HCT116 (cell line): ENCODE measurements at regions not wholly inside any gene's neighbourhood (a gene's known extent, or its start where the extent isn't known, plus 50 kb on each side); places are given as distances from the start of the nearest gene placed in this dataset.
A peak's percentile ranks its signal among the peaks of the same experiment; 100 is the strongest.

Source experiments
- ATAC-seq: fragments of 200-7000 bp; cut with Tn5 transposase; 2 replicates; pipeline ENCODE4 v1.9.1; 2020; ENCODE audit warnings: mild to moderate bottlenecking, moderate library complexity
- BruUV-seq: library from RNA; stranded (reverse); fragments of 400-500 nt; replicated peaks from 2 replicates; lab custom pipeline; 2021; lab: Mats Ljungman, UMichigan
- CTCF ChIA-PET: fragments of 300-600 bp; sonication (Branson Sonifier 250); formaldehyde crosslinking; loops from one replicate; lab custom pipeline; 2021; ENCODE audit warnings: antibody characterized with exemption; lab: Charles Lee
- POLR2A ChIA-PET: fragments of 300-600, 350-600 bp; sonication (Branson Sonifier 250); formaldehyde crosslinking; loops from one replicate; lab custom pipeline; 2021; ENCODE audit warnings: antibody characterized with exemption; lab: Charles Lee
- RAD21 ChIA-PET, 2 experiments: fragments of 300-600 bp; sonication (Branson Sonifier 250); formaldehyde crosslinking; loops; one replicate each; lab custom pipeline; 2023; ENCODE audit warnings: low total read pairs in 2 of 2; ENCODE audit not compliant: uncharacterized antibody in 2 of 2, unreplicated experiment in 2 of 2, low non-redundant PET in 1 of 2; lab: Charles Lee
- DNase-seq: peaks from one replicate; pipeline ENCODE4 v3.0.0-alpha.2; 2010; ENCODE audit warnings: low read depth, low spot score
- H2AFZ ChIP-seq: fragments of 200-600 bp; shearing (Covaris generic), sonication (generic); 2 replicates; pipeline ENCODE4 v1.6.1; 2017; ENCODE audit warnings: low read depth, mixed run types, mixed read lengths, antibody characterized with exemption, low read length; ENCODE audit not compliant: poor library complexity, severe bottlenecking
- H3K27ac ChIP-seq: 2 replicates; pipeline ENCODE4 v1.5.1; 2012; ENCODE audit warnings: low read depth, low read length
- H3K27me3 ChIP-seq: fragments of 200-600 bp; sonication (generic); 2 replicates; pipeline ENCODE4 v1.6.1; 2016; ENCODE audit warnings: mixed run types, low read length, mixed read lengths; ENCODE audit not compliant: insufficient read depth
- H3K36me3 ChIP-seq, 2 experiments: fragments of 200-500 bp in 1 of 2; fragments of 200-600 bp in 1 of 2; sonication (Bioruptor generic) in 1 of 2; sonication (generic) in 1 of 2; 2 replicates each; pipeline versions ENCODE4 v1.5.1 to v1.6.1; 2014 to 2016; ENCODE audit warnings: low read length in 2 of 2, inconsistent platforms in 1 of 2, mixed read lengths in 1 of 2, mixed run types in 1 of 2; ENCODE audit not compliant: insufficient read depth in 2 of 2, control insufficient read depth in 1 of 2
- H3K4me1 ChIP-seq, 2 experiments: fragments of 200-600 bp in 1 of 2; sonication (generic) in 1 of 2; 2 replicates each; pipeline versions ENCODE4 v1.5.1 to v1.6.1; 2012 to 2017; ENCODE audit warnings: low read length in 2 of 2, inconsistent platforms in 1 of 2, mild to moderate bottlenecking in 1 of 2, mixed read lengths in 1 of 2, mixed run types in 1 of 2, moderate library complexity in 1 of 2; ENCODE audit not compliant: insufficient read depth in 2 of 2, control insufficient read depth in 1 of 2
- H3K4me2 ChIP-seq: fragments of 200-600 bp; sonication (generic); 2 replicates; pipeline ENCODE4 v1.6.1; 2017; ENCODE audit warnings: mixed run types, low read length, mixed read lengths
- H3K4me3 ChIP-seq, 2 experiments: fragments of 200-600 bp in 1 of 2; sonication (generic) in 1 of 2; replicated peaks in 1 of 2; 2 replicates each; pipeline ENCODE4 v1.5.1; 2011 to 2016; ENCODE audit warnings: low read length in 2 of 2, control low read depth in 1 of 2, low read depth in 1 of 2, mild to moderate bottlenecking in 1 of 2, mixed read lengths in 1 of 2, mixed run types in 1 of 2
- H3K79me2 ChIP-seq: fragments of 200-600 bp; sonication (generic); 2 replicates; pipeline ENCODE4 v1.6.1; 2017; ENCODE audit warnings: mild to moderate bottlenecking, mixed run types, low read length, moderate library complexity, mixed read lengths; ENCODE audit not compliant: insufficient read depth
- H3K9ac ChIP-seq: fragments of 200-600 bp; sonication (generic); 2 replicates; pipeline ENCODE4 v1.6.1; 2016; ENCODE audit warnings: low read length, mixed read lengths
- H3K9me2 ChIP-seq: fragments of 200-600 bp; sonication (generic), shearing (Covaris generic); 2 replicates; pipeline ENCODE4 v1.6.1; 2017; ENCODE audit warnings: mixed run types, mild to moderate bottlenecking, moderate library complexity; ENCODE audit not compliant: insufficient read depth
- H3K9me3 ChIP-seq, 2 experiments: fragments of 200-500 bp in 1 of 2; fragments of 200-600 bp in 1 of 2; sonication (Bioruptor generic) in 1 of 2; sonication (generic) in 1 of 2; 2 replicates each; pipeline ENCODE4 v1.6.1; 2014 to 2017; ENCODE audit warnings: low read length in 2 of 2, mixed read lengths in 2 of 2, inconsistent platforms in 1 of 2, low read depth in 1 of 2, mild to moderate bottlenecking in 1 of 2, mixed run types in 1 of 2, moderate library complexity in 1 of 2; ENCODE audit not compliant: control insufficient read depth in 1 of 2, insufficient read depth in 1 of 2
- H4K20me1 ChIP-seq: fragments of 200-600 bp; sonication (generic), shearing (Covaris generic); 2 replicates; pipeline ENCODE4 v1.6.1; 2017; ENCODE audit warnings: mixed run types, mild to moderate bottlenecking, moderate library complexity; ENCODE audit not compliant: insufficient read depth
- CBX3 ChIP-seq: IDR thresholded peaks from 2 replicates; pipeline ENCODE4 v1.6.1; 2012; ENCODE audit warnings: low read depth
- CEBPB ChIP-seq: IDR thresholded peaks from 2 replicates; pipeline ENCODE4 v1.6.1; 2012; ENCODE audit warnings: low read depth
- EGR1 ChIP-seq: IDR thresholded peaks from 2 replicates; pipeline ENCODE4 v1.6.1; 2012; ENCODE audit warnings: low read depth
- EZH2 ChIP-seq: fragments of 200-600 bp; sonication (generic); IDR thresholded peaks from 2 replicates; pipeline ENCODE4 v1.6.1; 2017; ENCODE audit warnings: antibody characterized with exemption, mixed run types
- POLR2A ChIP-seq: IDR thresholded peaks from 2 replicates; pipeline ENCODE4 v1.7.0; 2011; ENCODE audit warnings: borderline replicate concordance; ENCODE audit not compliant: insufficient read depth, insufficient read length; ENCODE audit errors: extremely low read depth
- POLR2AphosphoS5 ChIP-seq: IDR thresholded peaks from 2 replicates; pipeline ENCODE4 v1.6.1; 2011; ENCODE audit warnings: mild to moderate bottlenecking, low read depth, low read length, moderate library complexity
- RAD21 ChIP-seq: IDR thresholded peaks from 2 replicates; pipeline ENCODE4 v1.6.1; 2012; ENCODE audit warnings: low read depth, mild to moderate bottlenecking
- SIN3A ChIP-seq: IDR thresholded peaks from 2 replicates; pipeline ENCODE4 v1.6.1; 2012; ENCODE audit warnings: low read depth
- SRF ChIP-seq: IDR thresholded peaks from 2 replicates; pipeline ENCODE4 v1.6.1; 2012; ENCODE audit warnings: low read depth
- TCF7L2 ChIP-seq: IDR thresholded peaks from 2 replicates; pipeline ENCODE4 v1.7.0; 2011; ENCODE audit warnings: borderline replicate concordance, inconsistent platforms; ENCODE audit not compliant: insufficient read depth, insufficient read length; ENCODE audit errors: extremely low read depth
- YY1 ChIP-seq: IDR thresholded peaks from 2 replicates; pipeline ENCODE4 v1.6.1; 2011; ENCODE audit warnings: low read length, low read depth, moderate library complexity, mild to moderate bottlenecking; ENCODE audit not compliant: insufficient replicate concordance; ENCODE audit errors: extremely low read depth
- ZNF274 ChIP-seq: fragments of 200-500 bp; sonication (Bioruptor generic); IDR thresholded peaks from 2 replicates; pipeline ENCODE4 v1.6.1; 2014; ENCODE audit warnings: mild to moderate bottlenecking, low read depth, low read length, inconsistent platforms
- intact Hi-C: fragments of 100-400 bp; cut with micrococcal nuclease; formaldehyde crosslinking; loops from 2 replicates; pipeline ENCODE4 v1.10.0; 2022

DNA sequence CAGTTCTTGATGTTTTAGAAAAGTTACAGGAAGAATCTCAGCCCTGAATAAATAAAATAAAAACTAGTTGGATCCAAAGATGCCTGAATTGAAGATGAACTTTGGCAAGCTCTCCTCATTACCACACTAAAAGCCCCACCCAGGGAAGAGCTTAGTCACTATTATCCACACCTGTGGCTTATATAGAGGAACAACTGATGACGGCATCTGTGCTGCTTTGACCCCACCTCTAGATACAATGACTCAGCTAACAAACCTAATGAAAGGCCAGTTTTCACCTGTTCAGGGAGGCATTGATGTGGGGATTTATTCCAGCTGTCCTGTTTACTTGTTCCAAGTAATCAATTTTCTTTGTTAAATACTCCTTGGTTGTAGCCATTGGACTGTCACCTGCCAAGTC is 604.7 kb upstream of the EPHA6 start:
- ChIA-PET POLR2A (no interaction called here), CTCF (no interaction called here), RAD21 (no interaction called here)
- Histone ChIP-seq H4K20me1 (no peaks in the 10 kb centered on the region), H3K27ac (no peak overlapping the region), H3K36me3 (no peaks in the 10 kb centered on the region), H2AFZ (no peak overlapping the region), H3K9me2 (no peaks in the 10 kb centered on the region), H3K9ac (no peak overlapping the region), H3K4me2 (no peak overlapping the region), H3K79me2 (no peaks in the 10 kb centered on the region), H3K4me3 (no peak overlapping the region)
- BruUV-seq = no TSS peak
- ATAC-seq = no peak
- no peak for DNase-seq
- TF ChIP-seq TCF7L2 (peak; percentile 79), EGR1 (no peak), SRF (no peak)
- TF ChIP-seq, all 23 proteins: peak for 1
- no peaks in the 10 kb centered on the region for H3K4me1 ChIP-seq
- intact Hi-C loops = no loop called here
- H3K27me3 ChIP-seq = no peaks in the 10 kb centered on the region
- no peaks in the 10 kb centered on the region; a peak in 2 of 4 replicates for H3K9me3 ChIP-seq

DNA sequence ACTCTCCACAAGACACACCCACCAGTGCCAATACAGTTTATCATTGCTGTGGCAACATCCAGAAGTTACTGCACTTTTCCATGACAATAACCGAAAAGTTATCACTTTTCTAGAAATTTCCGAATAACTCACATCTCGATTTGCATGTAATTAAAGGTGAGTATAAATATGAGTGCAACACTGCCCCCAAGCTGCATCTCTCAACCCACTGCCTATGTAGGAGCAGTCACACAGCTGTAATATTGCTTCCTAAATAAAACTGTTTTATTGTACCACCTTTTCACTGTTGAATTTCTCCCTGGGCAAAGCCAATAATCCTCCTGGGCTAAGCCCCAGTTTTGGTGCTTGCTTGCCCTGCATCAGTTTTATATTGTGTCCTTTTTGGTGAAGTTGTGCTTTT is 601.0 kb upstream of the EPHA6 start:
- Histone ChIP-seq H3K4me3 (no peak overlapping the region), H3K9me3 (peaks cover 3 to 12% of the 10 kb centered on the region in 2 experiments; a peak in 1 of 4 replicates), H2AFZ (no peak overlapping the region), H3K4me2 (no peak overlapping the region), H4K20me1 (no peaks in the 10 kb centered on the region), H3K36me3 (no peaks in the 10 kb centered on the region), H3K79me2 (no peaks in the 10 kb centered on the region), H3K9me2 (no peaks in the 10 kb centered on the region), H3K9ac (no peak overlapping the region), H3K27ac (no peak overlapping the region), H3K4me1 (no peaks in the 10 kb centered on the region), H3K27me3 (no peaks in the 10 kb centered on the region)
- ChIA-PET RAD21 (no interaction called here), POLR2A (no interaction called here), CTCF (no interaction called here)
- TF ChIP-seq EZH2 (no peak), EGR1 (no peak), TCF7L2 (no peak), CBX3 (no peak), SIN3A (no peak), POLR2A (no peak), YY1 (no peak), ZNF274 (no peak), RAD21 (no peak), POLR2AphosphoS5 (no peak), CEBPB (no peak)
- intact Hi-C loops = no loop called here
- no peak for DNase-seq
- no TSS peak for BruUV-seq
- no peak for ATAC-seq
